ENCODE measurements at regions not wholly inside any gene's neighbourhood (a gene's known extent, or its start where the extent isn't known, plus 50 kb on each side); places are given as distances from the start of the nearest gene placed in this dataset.

GRCh38 chr10:2981361-2981801 is 86.0 kb upstream of the PFKP start:
- DNase-seq (ENCODE audit: low read depth in 2 of 2), result no peak

GRCh38 chr10:2980791-2981360 is 86.5 kb upstream of the PFKP start:
- peak; percentile 43 to 45 for DNase-seq (ENCODE audit: low read depth in 2 of 2)

GRCh38 chr10:2980116-2980515 is 87.2 kb upstream of the PFKP start:
- DNase-seq (ENCODE audit: low read depth in 2 of 2), result no peak

- peak; percentile 50 to 54 for DNase-seq (ENCODE audit: low read depth in 2 of 2)
Observed at GRCh38 chr10:2979306-2979705, 88.0 kb upstream of the PFKP start.

- DNase-seq (ENCODE audit: low read depth in 2 of 2), result no peak
Observed at GRCh38 chr10:2978574-2979273, 88.6 kb upstream of the PFKP start.

- DNase-seq (ENCODE audit: low read depth in 2 of 2), result peak in 1 of 2 experiments; percentile 34
Observed at GRCh38 chr10:2978111-2978510, 89.2 kb upstream of the PFKP start.

GRCh38 chr10:2974503-2975207 is 92.7 kb upstream of the PFKP start:
- DNase-seq (ENCODE audit: low read depth in 2 of 2), result no peak

GRCh38 chr10:2974083-2974482 is 93.3 kb upstream of the PFKP start:
- no peak for DNase-seq (ENCODE audit: low read depth in 2 of 2)

- DNase-seq (ENCODE audit: low read depth in 2 of 2), result no peak
Observed at GRCh38 chr10:2972810-2973209, 94.5 kb upstream of the PFKP start.

GRCh38 chr10:2972216-2972615 is 95.1 kb upstream of the PFKP start:
- DNase-seq (ENCODE audit: low read depth in 2 of 2), result no peak

- no peak for DNase-seq (ENCODE audit: low read depth in 2 of 2)
Observed at GRCh38 chr10:2970190-2970823, 97.0 kb upstream of the PFKP start.

- peak; percentile 35 to 49 for DNase-seq (ENCODE audit: low read depth in 2 of 2)
Observed at GRCh38 chr10:2968401-2969058, 98.8 kb upstream of the PFKP start.

GRCh38 chr10:2966134-2966533 is 101.2 kb upstream of the PFKP start:
- DNase-seq (ENCODE audit: low read depth in 2 of 2), result no peak

GRCh38 chr10:2964632-2965296 is 102.6 kb upstream of the PFKP start:
- DNase-seq (ENCODE audit: low read depth in 2 of 2), result no peak

GRCh38 chr10:2963889-2964631 is 103.3 kb upstream of the PFKP start:
- no peak for DNase-seq (ENCODE audit: low read depth in 2 of 2)

- DNase-seq (ENCODE audit: low read depth in 2 of 2), result no peak
Observed at GRCh38 chr10:2962194-2962593, 105.2 kb upstream of the PFKP start.

GRCh38 chr10:2958659-2959058 is 108.7 kb upstream of the PFKP start:
- no peak for DNase-seq (ENCODE audit: low read depth in 2 of 2)

GRCh38 chr10:2957785-2958184 is 109.6 kb upstream of the PFKP start:
- DNase-seq (ENCODE audit: low read depth in 2 of 2), result no peak

- no peak for DNase-seq (ENCODE audit: low read depth in 2 of 2)
Observed at GRCh38 chr10:2955064-2955463, 112.3 kb upstream of the PFKP start.

GRCh38 chr10:2953495-2953894 is 113.9 kb upstream of the PFKP start:
- no peak for DNase-seq (ENCODE audit: low read depth in 2 of 2)
